ENCODE measurements at regions not wholly inside any gene's neighbourhood (a gene's known extent, or its start where the extent isn't known, plus 50 kb on each side); places are given as distances from the start of the nearest gene placed in this dataset.
"Not testable (repeated sequence)": the region's sequence is repeated elsewhere in the genome, so short reads cannot be mapped to it uniquely, and the experiment has no call there.

DNA sequence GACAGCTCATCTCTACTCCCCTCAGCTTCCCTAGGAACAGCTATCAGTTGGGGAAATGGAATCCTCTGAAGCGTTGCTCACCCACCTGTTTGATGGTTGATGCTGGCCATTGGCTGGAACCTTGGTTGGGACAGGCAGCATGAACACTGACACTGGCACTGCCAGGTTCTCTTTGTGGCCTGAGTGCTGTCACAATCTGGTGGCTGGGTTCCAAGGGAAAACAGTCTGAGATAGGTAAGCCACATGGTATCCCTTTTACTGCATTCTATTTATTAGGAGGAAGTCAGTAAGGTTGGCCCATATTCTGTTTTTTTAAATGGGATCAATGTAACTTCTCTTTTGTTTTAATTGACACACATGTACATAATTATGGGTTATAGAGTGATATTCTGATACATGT is 107.0 kb upstream of the ZNF519 start:
- not testable (repeated sequence) for DNase-seq, FAIRE-seq
- WGBS, 2 donors = 61 to 75% methylated on average over 1 of the region's 1 CpG

GRCh38 chr18:14236356-14237048 is 104.3 kb upstream of the ZNF519 start:
- intact Hi-C loops (cut with DNase I); H3K9me3 ChIP-seq; ATAC-seq; FAIRE-seq; H3K27me3 ChIP-seq; H3K36me3 ChIP-seq; H3K4me3 ChIP-seq; H3K27ac ChIP-seq; H3K4me1 ChIP-seq; DNase-seq: not testable (repeated sequence)
- WGBS, 2 donors = 69 to 74% methylated on average over 2 to 3 of the region's 3 CpGs

More for the DNA sequence above, 107.0 kb upstream of the ZNF519 start:
- H3K4me3 ChIP-seq; intact Hi-C loops (cut with DNase I); ATAC-seq; H3K9me3 ChIP-seq; H3K27ac ChIP-seq; H3K27me3 ChIP-seq; H3K36me3 ChIP-seq; H3K4me1 ChIP-seq: not testable (repeated sequence)

GRCh38 chr18:14225286-14225679 is 93.0 kb upstream of the ZNF519 start:
- FAIRE-seq; intact Hi-C loops (cut with DNase I); H3K4me1 ChIP-seq; DNase-seq; H3K27me3 ChIP-seq; ATAC-seq; H3K9me3 ChIP-seq; H3K36me3 ChIP-seq; H3K27ac ChIP-seq; H3K4me3 ChIP-seq: not testable (repeated sequence)
- 18 to 26% methylated on average over 4 of the region's 4 CpGs for WGBS, 2 donors

GRCh38 chr18:14224551-14225285 is 92.5 kb upstream of the ZNF519 start:
- H3K36me3 ChIP-seq; intact Hi-C loops (cut with DNase I); H3K27ac ChIP-seq; H3K4me3 ChIP-seq; FAIRE-seq; H3K9me3 ChIP-seq; ATAC-seq; H3K27me3 ChIP-seq; H3K4me1 ChIP-seq: not testable (repeated sequence)
- 92 to 94% methylated on average over 26 to 27 of the region's 27 CpGs for WGBS, 2 donors
- peak in 4 of 6 donors; percentile 9 to 68 (median 26) for DNase-seq

- 97 to 98% methylated on average over 11 to 16 of the region's 16 CpGs for WGBS, 2 donors
- H3K4me3 ChIP-seq, FAIRE-seq: not testable (repeated sequence)
Observed at GRCh38 chr18:14223919-14224318, 91.7 kb upstream of the ZNF519 start.

DNA sequence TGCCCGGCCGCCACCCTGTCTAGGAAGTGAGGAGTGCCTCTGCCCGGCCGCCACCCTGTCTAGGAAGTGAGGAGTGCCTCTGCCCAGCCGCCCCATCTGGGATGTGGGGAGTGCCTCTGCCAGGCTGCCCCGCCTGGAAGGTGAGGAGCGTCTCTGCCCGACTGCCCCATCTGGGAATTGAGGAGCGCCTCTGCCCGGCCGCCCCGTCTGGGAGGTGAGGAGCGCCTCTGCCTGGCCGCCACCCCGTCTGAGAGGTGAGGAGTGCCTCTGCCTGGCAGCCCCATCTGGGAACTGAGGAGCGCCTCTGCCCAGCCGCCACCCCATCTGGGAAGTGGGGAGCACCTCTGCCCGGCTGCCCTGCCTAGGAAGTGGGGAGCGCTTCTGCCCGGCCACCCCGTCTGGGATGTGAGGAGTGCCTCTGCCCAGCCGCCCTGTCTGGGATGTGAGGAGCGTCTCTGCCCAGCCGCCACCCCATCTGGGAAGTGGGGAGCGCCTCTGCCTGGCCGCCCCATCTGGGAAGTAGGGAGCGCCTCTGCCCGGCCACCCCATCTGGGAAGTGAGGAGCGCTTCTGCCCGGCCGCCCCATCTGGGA is 91.1 kb upstream of the ZNF519 start:
- H3K36me3 ChIP-seq; intact Hi-C loops (cut with DNase I); H3K27me3 ChIP-seq; ATAC-seq; H3K4me1 ChIP-seq; FAIRE-seq; H3K27ac ChIP-seq; H3K4me3 ChIP-seq; H3K9me3 ChIP-seq: not testable (repeated sequence)
- peak in 3 of 6 donors; percentile 19 to 74 (median 49) for DNase-seq
- WGBS, 2 donors = 96 to 98% methylated on average over 30 to 31 of the region's 31 CpGs

More at GRCh38 chr18:14223919-14224318, 91.7 kb upstream of the ZNF519 start:
- H3K4me1 ChIP-seq; H3K36me3 ChIP-seq; ATAC-seq; H3K27me3 ChIP-seq; intact Hi-C loops (cut with DNase I); H3K27ac ChIP-seq; H3K9me3 ChIP-seq: not testable (repeated sequence)
- DNase-seq = peak in 1 of 6 donors; percentile 33

- H3K27ac ChIP-seq; H3K4me1 ChIP-seq; ATAC-seq; H3K4me3 ChIP-seq; H3K27me3 ChIP-seq; intact Hi-C loops (cut with DNase I); FAIRE-seq; H3K9me3 ChIP-seq; H3K36me3 ChIP-seq: not testable (repeated sequence)
- WGBS, 2 donors = 93 to 95% methylated on average over 30 to 31 of the region's 31 CpGs
- DNase-seq = peak in 2 of 6 donors; percentile 9 to 58
Observed at GRCh38 chr18:14222354-14223221, 90.4 kb upstream of the ZNF519 start.

- FAIRE-seq = no peak
- intact Hi-C loops (cut with DNase I) = no loop called here
- peak in 4 of 6 donors; percentile 14 to 61 (median 38) for DNase-seq
- no peaks in the 10 kb centered on the region for H3K4me1 ChIP-seq
- H3K36me3 ChIP-seq = no peaks in the 10 kb centered on the region
- TF ChIP-seq CTCF (IDR thresholded peaks at IDR 0.05) = no peak
- 55 to 60% methylated on average over 14 of the region's 14 CpGs for WGBS, 2 donors
- H3K27ac ChIP-seq = no peak overlapping the region
- peak; percentile 34 to 71 (median 48) for ATAC-seq
- peak overlapping the region in 2 of 4 donors; percentile 12 to 18 for H3K4me3 ChIP-seq
- H3K9me3 ChIP-seq = no peaks in the 10 kb centered on the region
- no peaks in the 10 kb centered on the region for H3K27me3 ChIP-seq
Observed at GRCh38 chr18:14221689-14222088, 89.5 kb upstream of the ZNF519 start.

DNA sequence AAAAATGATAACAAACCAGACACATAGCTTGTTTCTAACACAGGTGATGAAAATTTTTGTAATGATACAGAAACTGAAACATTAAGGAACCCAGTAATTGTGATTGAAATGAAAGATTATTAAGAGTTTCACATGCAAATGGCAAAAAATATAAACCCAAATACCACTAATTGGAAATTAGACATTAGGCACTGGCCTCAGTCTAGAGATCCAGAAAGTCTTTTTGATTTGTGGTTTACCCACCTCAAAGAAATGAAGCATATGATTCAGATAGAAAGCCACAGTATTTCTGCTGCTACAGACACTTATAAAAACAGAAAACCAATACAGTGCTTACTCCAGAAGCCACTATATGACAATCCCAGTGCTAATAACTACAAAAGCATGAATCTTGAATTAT is 83.7 kb upstream of the ZNF519 start:
- ATAC-seq; H3K27me3 ChIP-seq; H3K4me1 ChIP-seq; H3K4me3 ChIP-seq; H3K27ac ChIP-seq; H3K36me3 ChIP-seq; intact Hi-C loops (cut with DNase I); FAIRE-seq; H3K9me3 ChIP-seq; DNase-seq: not testable (repeated sequence)

GRCh38 chr18:14203424-14203823 is 71.2 kb upstream of the ZNF519 start:
- DNase-seq; H3K27ac ChIP-seq; FAIRE-seq; intact Hi-C loops (cut with DNase I); H3K4me1 ChIP-seq; ATAC-seq; H3K4me3 ChIP-seq; H3K36me3 ChIP-seq; H3K9me3 ChIP-seq; H3K27me3 ChIP-seq: not testable (repeated sequence)
- WGBS, 2 donors = 78 to 81% methylated on average over 2 of the region's 2 CpGs

Data from pancreas (tissue), 10 donors.